Keratinocyte (primary cell): ENCODE measurements at regions not wholly inside any gene's neighbourhood (a gene's known extent, or its start where the extent isn't known, plus 50 kb on each side); places are given as distances from the start of the nearest gene placed in this dataset.

Experiments
- EZH2 ChIP-seq: IDR thresholded peaks from one replicate; pipeline ENCODE4 v1.6.1; 2012; ENCODE audit warnings: inconsistent platforms, mild to moderate bottlenecking, low read length, moderate library complexity
- TF ChIP-seq, protein P1 (sequence below), 3 experiments: IDR thresholded peaks in 1 of 3; conservative IDR thresholded peaks in 1 of 3; optimal IDR thresholded peaks in 1 of 3; 2 replicates in 2 of 3; 3 replicates in 1 of 3; pipeline versions ENCODE3 to v1.5.1; 2011; ENCODE audit warnings: low read length in 3 of 3, mild to moderate bottlenecking in 3 of 3, moderate library complexity in 2 of 3, control low read depth in 1 of 3, inconsistent platforms in 1 of 3; ENCODE audit not compliant: insufficient read depth in 2 of 3; ENCODE audit errors: extremely low read depth in 1 of 3

DNA sequence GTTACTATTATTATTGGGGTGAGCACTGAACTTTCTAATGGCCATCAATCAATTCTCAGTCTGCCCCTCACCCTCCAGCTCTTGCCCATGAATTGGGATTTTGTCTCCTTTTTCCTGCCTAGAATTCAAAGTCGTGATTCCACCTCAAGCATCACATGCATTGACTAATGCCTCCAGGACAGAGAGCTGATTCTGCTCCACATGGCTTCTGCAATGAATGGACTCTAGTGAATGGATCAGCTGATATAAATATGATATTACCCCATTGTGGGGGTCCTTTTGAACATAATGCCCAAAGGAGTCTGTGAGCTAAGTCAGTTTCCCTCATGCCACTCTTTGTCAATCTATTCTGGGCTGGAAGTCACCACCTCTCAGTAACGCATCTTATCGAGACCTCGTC, 126.4 kb downstream of the OPN5 start:
- TF ChIP-seq, protein P1, sequence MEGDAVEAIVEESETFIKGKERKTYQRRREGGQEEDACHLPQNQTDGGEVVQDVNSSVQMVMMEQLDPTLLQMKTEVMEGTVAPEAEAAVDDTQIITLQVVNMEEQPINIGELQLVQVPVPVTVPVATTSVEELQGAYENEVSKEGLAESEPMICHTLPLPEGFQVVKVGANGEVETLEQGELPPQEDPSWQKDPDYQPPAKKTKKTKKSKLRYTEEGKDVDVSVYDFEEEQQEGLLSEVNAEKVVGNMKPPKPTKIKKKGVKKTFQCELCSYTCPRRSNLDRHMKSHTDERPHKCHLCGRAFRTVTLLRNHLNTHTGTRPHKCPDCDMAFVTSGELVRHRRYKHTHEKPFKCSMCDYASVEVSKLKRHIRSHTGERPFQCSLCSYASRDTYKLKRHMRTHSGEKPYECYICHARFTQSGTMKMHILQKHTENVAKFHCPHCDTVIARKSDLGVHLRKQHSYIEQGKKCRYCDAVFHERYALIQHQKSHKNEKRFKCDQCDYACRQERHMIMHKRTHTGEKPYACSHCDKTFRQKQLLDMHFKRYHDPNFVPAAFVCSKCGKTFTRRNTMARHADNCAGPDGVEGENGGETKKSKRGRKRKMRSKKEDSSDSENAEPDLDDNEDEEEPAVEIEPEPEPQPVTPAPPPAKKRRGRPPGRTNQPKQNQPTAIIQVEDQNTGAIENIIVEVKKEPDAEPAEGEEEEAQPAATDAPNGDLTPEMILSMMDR (optimal IDR thresholded peaks at IDR 0.05 in 1 of 3, IDR thresholded peaks at IDR 0.05 in 1 of 3, conservative IDR thresholded peaks at IDR 0.05 in 1 of 3; ENCODE audit: extremely low read depth in 1 of 3, insufficient read depth in 2 of 3, low read length in 3 of 3): no peak
- no peak for TF ChIP-seq EZH2
